GM18508 (cell line): ENCODE measurements at regions not wholly inside any gene's neighbourhood (a gene's known extent, or its start where the extent isn't known, plus 50 kb on each side); places are given as distances from the start of the nearest gene placed in this dataset.

Experiments used
- ATAC-seq: cut with Tn5 transposase; IDR thresholded peaks from one replicate; pipeline ENCODE4 v1.9.1; 2021; ENCODE audit warnings: moderate number of reproducible peaks; ENCODE audit not compliant: insufficient read depth, unreplicated experiment

DNA sequence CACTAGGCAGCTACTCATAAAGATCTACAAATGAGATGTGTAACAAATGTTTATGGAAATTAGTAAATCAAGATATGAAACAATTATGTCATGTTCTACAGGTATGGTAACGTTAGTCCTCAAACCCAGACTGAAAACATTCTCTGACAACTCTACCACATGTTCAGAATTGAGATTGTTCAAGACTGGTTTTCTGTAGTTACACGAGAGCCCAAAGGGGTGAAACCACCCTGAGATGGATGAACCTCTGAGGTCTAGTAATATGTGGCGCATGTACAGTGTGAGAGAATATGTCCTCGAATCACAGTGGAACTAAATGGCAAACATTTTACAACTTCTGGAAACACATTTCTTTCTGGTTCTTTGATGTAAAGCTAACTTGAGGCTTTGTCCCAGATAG is 614.3 kb downstream of the ZEB2 start:
- ATAC-seq, result no peak

DNA sequence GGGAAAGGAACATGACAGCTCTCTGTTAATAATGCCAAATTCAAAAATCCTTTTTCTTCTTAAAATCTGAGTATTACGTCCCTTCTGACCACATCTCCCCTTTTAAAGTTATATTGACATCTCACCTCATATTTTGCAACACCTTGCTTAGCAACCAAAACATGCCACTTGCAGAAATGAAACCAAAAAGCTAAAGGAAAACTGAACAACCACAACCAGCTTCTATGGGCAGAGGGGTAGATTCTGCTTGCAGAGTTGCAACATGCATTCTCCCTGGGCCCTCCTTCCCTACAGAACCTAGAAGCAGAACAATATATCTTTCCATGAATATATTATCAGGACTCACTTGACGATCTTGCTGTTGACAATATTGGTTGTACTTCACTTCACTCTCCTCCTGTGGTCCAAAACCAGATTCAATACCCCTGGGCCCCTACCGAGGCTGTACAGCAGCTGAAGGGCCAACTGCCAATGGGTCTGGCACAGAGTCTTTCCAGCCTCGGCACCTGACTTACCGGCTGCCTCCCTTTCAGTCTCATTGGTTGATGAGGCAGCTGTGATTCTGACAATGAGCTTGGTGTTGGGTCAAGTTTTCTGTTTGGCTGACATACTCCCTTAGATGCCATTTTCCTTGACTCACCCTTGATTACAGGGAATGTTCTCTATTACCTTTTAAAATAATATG is 616.6 kb downstream of the ZEB2 start:
- no peak for ATAC-seq

- ATAC-seq, result peak; percentile 89
Measured at GRCh38 chr2:143901185-143901842, 618.6 kb downstream of the ZEB2 start.

GRCh38 chr2:143899987-143900386 is 619.9 kb downstream of the ZEB2 start:
- ATAC-seq, result no peak

GRCh38 chr2:143893371-143893770 is 626.5 kb downstream of the ZEB2 start:
- no peak for ATAC-seq

- no peak for ATAC-seq
Measured at GRCh38 chr2:143891879-143892308, 628.0 kb downstream of the ZEB2 start.

DNA sequence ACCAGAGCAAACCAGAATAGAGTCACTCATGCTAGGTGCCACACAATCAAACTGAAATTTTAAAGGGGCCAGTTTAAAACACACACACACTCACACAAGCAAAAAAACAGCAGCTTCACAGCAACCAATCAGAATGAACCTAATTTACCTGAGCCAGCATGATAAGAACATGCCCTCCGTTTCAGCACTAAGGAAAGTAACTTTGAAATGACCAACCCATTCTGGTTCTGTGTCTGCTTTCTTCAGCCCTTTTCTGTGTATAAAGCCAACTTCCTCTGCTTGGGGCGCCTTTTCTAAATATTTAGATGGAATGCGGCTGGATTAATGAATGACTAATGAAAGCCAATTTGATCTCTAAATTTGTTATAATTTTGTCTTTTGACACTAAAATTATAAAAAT is 629.1 kb downstream of the ZEB2 start:
- ATAC-seq, result no peak

DNA sequence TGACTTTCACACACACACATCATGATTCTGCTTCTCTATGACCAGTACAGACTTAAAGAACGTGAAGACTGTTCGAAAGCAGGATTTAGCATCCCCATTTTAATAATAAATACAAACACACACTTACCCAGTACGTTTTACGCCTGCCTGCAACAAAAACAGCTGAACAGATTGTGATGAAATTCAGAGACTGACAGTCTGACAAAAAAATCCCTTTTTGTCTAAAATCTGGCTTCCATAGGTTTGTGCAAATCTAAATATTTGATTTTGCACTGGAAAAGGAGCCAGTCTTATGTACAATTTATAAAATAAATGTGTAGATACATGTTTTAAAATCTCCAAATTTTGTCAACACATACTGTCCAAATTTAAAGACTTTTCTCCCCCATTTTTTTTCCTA is 630.7 kb downstream of the ZEB2 start:
- ATAC-seq, result no peak

DNA sequence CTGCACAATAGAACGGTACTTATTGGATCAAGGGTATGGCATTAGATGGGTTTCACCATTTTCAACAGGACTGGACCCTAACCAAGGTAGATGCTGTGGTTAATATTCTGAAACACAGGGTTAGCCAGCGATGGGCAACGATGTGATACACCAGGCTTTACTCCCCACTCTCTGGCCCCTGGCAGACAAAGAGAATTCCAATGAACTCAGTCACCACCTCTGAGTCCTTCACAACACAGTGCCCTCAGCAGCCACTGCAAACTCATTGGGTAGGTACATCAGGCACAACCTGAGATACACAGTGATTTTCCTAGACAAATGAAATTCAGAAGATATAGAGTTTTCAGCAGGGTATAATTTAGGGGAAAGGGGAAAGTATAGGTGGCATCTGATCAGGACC is 634.5 kb downstream of the ZEB2 start:
- no peak for ATAC-seq

DNA sequence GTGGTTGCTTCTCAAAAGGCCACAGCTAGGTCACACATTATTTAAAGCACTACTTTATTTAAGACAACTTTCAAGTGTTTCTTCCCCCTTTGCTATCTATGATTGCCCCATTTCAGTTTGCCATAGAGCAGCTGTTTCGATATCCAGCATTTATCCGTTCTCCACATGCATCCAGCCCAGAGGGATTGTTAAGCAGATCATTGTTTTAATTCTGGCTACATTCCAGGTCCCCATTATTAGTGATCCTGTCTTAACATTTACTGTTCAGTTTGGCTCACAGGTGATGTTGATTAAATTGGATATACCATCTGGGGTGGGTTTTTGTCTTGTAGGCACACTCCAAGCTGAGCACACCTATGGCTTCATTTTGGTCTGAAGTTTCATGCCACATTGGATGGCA is 638.7 kb downstream of the ZEB2 start:
- ATAC-seq, result no peak

DNA sequence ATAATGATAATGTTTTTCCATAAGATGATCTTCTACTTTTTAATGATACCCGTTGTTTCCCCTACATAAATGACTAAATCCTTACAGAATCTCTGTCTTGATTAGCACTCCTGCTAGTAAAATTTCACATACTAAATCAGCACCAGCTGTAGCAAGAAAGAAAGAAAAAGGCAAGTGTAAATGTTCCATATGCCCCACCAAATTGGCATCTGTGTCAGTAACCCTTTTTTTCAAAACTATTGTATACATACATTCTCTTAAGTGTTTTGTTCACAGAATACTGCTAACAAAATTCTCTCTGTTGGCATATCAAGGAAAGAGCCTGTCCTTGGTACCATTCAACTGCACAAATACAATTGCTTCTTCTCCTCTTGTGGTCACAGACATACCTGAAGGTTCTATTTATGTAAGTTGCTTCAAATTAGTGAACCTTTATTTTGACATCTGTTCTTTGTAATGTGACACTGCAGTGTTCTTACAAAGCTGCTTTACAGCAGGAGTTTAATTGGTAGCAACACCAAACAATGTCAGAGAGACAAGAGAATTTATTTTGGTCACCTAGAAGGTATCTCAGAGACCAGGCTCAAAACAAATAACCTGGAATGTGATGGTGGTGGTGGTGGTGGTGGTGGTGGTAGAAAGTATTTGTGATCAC is 641.9 kb downstream of the ZEB2 start:
- ATAC-seq, result no peak

DNA sequence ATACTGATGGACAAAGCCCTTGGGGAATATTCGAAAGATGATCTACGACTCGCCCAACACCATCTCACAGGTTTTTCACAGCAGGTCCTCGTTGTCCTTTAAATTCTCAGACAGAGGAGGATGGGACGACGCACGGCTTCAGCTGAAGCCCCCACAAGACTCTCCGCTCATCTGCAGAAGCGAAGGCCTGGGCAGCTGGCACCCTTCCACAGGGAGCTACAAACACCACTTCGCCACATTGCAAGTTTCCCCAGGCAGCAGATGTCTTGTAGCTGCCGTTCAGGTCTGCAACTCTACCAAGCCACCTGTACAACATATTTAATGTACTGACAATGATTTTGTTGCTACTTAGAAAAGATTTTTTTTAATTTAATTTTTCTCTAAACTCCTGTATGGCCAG is 642.9 kb downstream of the ZEB2 start:
- ATAC-seq, result no peak

DNA sequence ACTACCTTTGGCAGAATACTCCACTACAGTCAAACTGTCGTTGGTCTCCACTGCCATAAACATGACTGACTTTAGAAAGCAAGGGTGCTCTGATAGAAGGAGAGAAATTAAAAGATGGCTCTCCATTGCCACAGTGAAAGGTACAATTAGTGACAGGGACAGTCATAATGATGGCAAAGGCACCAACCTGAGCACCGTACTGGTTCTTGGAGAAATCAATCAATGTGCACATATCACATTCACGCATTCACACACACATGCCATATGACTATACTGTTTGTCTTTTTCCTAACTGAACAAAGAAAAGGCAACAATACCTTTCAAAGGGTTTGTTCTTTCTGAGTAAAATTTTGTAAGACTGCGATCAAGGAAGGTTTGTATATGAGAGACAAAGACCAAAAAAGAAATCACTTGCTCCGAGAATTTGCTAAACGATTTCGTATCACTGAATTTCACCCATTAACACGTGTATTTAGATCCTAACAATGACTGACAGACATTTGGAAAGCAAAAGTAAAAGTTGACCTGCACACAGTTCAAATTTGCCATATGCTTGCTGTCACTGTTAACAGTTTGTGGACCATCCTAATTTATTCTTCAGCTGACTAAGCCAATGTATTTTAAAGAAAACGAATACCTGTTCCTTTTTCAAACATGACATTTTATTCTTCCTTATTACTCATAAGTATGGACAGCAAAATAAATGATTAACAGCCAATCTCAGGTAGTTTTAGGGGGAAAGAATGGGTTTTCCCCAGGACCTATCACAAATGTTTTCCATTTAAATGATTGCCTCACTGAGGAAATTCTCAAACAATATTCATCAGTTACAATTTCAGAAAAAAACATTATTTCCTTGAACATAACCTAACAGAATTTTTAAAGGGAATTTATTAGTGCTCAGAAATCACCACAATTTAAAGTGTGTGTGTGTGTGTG is 644.4 kb downstream of the ZEB2 start:
- peak; percentile 66 for ATAC-seq

DNA sequence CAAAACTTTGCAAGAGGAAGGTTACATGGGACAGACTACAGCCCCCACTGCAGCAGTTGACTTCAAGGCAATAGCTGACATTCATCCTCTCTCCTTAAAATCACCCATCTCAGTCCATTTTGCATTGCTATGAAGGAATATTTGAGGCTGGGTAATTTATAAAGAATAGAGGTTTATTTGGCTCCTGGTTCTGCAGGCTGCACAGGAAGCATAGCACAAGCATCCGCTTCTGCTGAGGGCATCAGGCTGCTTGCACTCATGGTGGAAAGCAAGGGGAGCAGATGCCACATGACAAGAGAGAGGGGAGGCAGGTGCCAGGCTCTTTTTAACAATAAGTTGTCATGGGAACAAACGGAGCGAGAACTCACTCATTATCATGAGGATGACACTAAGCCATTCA is 646.0 kb downstream of the ZEB2 start:
- no peak for ATAC-seq

DNA sequence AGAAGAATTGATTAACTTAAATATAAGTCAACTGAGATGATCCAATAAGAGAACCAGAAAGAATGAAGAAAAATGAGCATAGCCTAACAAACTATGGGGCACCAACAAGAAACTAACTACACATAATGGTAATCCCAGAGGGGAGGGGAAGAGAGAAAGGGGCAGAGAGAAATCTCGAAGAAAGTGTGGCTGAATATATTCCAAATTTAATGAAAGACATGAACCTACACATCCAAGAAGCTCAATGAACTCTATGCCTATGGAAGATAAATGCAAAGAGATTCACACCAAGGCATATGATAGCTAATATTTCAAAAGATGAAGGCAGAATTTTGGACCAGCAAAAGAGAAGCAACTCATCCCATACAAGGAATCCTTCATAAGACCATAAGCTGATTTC is 649.2 kb downstream of the ZEB2 start:
- no peak for ATAC-seq

DNA sequence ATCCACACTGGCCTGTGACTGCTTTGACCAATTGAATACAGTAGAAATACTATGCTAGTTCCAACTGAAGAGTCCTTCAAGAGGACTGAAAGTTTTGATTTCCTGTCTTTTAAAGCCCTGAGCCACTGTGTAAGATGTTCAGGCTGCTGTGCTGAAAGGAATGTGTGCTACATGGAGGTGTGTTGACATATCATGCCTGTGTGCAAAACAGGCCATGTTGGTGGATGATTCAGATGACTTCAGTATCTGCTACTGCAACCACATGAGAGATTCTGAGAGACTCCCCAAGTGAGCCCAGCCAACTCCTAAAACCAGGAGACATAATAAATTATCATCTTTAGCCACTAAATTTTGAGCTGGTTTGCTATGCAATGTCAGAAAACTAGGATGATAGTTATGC is 662.9 kb downstream of the ZEB2 start:
- no peak for ATAC-seq

- ATAC-seq, result no peak
Measured at GRCh38 chr2:143852759-143853158, 667.2 kb downstream of the ZEB2 start.

- no peak for ATAC-seq
Measured at GRCh38 chr2:143850084-143850483, 669.8 kb downstream of the ZEB2 start.

GRCh38 chr2:143847257-143847656 is 672.7 kb downstream of the ZEB2 start:
- ATAC-seq, result no peak

DNA sequence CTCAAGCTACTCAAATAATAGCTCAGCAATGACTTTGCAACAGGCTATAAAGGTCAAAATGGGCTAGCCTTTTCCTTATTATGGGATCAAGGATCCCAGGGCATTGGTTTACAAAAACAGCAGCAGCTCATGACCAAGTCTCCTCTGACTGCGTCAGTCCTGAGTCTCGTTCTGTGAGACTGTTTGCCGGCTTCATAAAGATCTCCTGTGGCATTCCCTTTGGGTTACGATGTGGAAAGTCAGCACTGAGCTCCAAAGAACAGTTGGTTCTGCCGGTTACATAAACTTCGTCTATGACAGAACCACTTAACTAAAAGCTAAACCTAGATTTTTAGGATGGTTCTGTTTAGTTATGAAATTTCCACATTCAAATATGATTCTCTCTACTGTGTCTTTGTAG is 674.9 kb downstream of the ZEB2 start:
- ATAC-seq, result no peak

GRCh38 chr2:143843686-143844085 is 676.2 kb downstream of the ZEB2 start:
- ATAC-seq, result no peak
